ENCODE measurements at regions not wholly inside any gene's neighbourhood (a gene's known extent, or its start where the extent isn't known, plus 50 kb on each side); places are given as distances from the start of the nearest gene placed in this dataset.

- TF ChIP-seq CHD4 (IDR thresholded peaks at IDR 0.05) (no peak), POLR2A (IDR thresholded peaks at IDR 0.05; ENCODE audit: low read depth, low read length) (no peak)
Observed at GRCh38 chr3:148330542-148330941, 367.2 kb upstream of the AGTR1 start (continued).

- ATAC-seq (0 out of 3 replicates have a peak, but pooled peaks have one; percentile 28), FAIRE-seq (no peak), DNase-seq (ENCODE audit: low read depth, low spot score) (no peak)
- ChIA-PET SMC1A (ENCODE audit: uncharacterized antibody, unreplicated experiment) (interaction anchor here (0.7 to 1.6 kb wide), 6 partner anchors 10 to 127 kb away, joined by 3 to 4 read pairs (median 4); no protein-coding TSS in a partner anchor), POLR2A (no interaction called here), RAD21 (ENCODE audit: unreplicated experiment) (interaction anchor here (1.3 kb wide), 1 partner anchor 11 kb away, joined by 4 read pairs; no protein-coding TSS in a partner anchor), CTCF (interaction anchor here (0.6 to 1.8 kb wide), 5 partner anchors 9 to 1172 kb away, joined by 3 to 5 read pairs (median 4); no protein-coding TSS in a partner anchor)
- no peak overlapping the region for H3K4me2 ChIP-seq (ENCODE audit: control insufficient read depth, insufficient read depth)
- no peak overlapping the region for H2AFZ ChIP-seq (ENCODE audit: control insufficient read depth, low read depth, low read length)
- TF ChIP-seq SREBF1 (IDR thresholded peaks at IDR 0.05; ENCODE audit: low read length) = no peak
- TF ChIP-seq MTA3 (IDR thresholded peaks at IDR 0.05; ENCODE audit: borderline replicate concordance, low read length) = no peak
- no peak for TF ChIP-seq RCOR1 (conservative IDR thresholded peaks at IDR 0.05; ENCODE audit: low read depth, low read length)
- TF ChIP-seq CEBPZ (IDR thresholded peaks at IDR 0.05; ENCODE audit: low read depth, low read length) = no peak
- TF ChIP-seq RFX5 (IDR thresholded peaks at IDR 0.05; ENCODE audit: low read depth, low read length) = no peak
- no peak for TF ChIP-seq HSF1 (IDR thresholded peaks at IDR 0.05; ENCODE audit: low read depth, low read length)
- TF ChIP-seq MEF2A (IDR thresholded peaks at IDR 0.05; ENCODE audit: insufficient read depth, low read depth, low read length) = no peak
- TF ChIP-seq RB1 (IDR thresholded peaks at IDR 0.05; ENCODE audit: borderline replicate concordance) = no peak
- no peak for TF ChIP-seq STAT1 (conservative IDR thresholded peaks at IDR 0.05)
- no peak for TF ChIP-seq DPF2 (IDR thresholded peaks at IDR 0.05)
- no peak for TF ChIP-seq TBL1XR1 (IDR thresholded peaks at IDR 0.05; ENCODE audit: low read depth, low read length)
- intact Hi-C loops (cut with micrococcal nuclease; ENCODE audit: unreplicated experiment) (no loop called here), in situ Hi-C loops (cut with MboI) (no loop called here)
- H3K9ac ChIP-seq (ENCODE audit: control insufficient read depth, insufficient read depth, low read length) = no peak overlapping the region
- H4K20me1 ChIP-seq (ENCODE audit: control insufficient read depth, insufficient read depth) = no peaks in the 10 kb centered on the region
- no peaks in the 10 kb centered on the region for H3K36me3 ChIP-seq (ENCODE audit: control insufficient read depth in 2 of 2, insufficient read depth in 2 of 2, low read length in 1 of 2)
- H3K27ac ChIP-seq (ENCODE audit: control insufficient read depth, insufficient read depth) = no peak overlapping the region
- H3K4me3 ChIP-seq = no peak overlapping the region
- BruUV-seq (replicated peaks) = no TSS peak
- H3K4me1 ChIP-seq (ENCODE audit: control insufficient read depth, insufficient read depth, low read length) = no peaks in the 10 kb centered on the region
- no peaks in the 10 kb centered on the region for H3K27me3 ChIP-seq (replicated peaks in 1 of 2; ENCODE audit: control insufficient read depth in 2 of 2, insufficient read depth in 2 of 2, low read length in 1 of 2)
- no peaks in the 10 kb centered on the region for H3K79me2 ChIP-seq (ENCODE audit: control insufficient read depth, insufficient read depth, low read length)
- H3K9me3 ChIP-seq (replicated peaks; ENCODE audit: control insufficient read depth, insufficient read depth, low read length) = no peaks in the 10 kb centered on the region; the same call in 2 of the 3 replicates
- 33% methylated on average over 1 of the region's 1 CpG for WGBS (ENCODE audit: insufficient coverage, insufficient replicate concordance, low lambda C conversion rate, missing lambda C conversion rate)
Observed at GRCh38 chr3:148331081-148331846, 366.4 kb upstream of the AGTR1 start.
